ENCODE measurements at regions not wholly inside any gene's neighbourhood (a gene's known extent, or its start where the extent isn't known, plus 50 kb on each side); places are given as distances from the start of the nearest gene placed in this dataset.

GRCh38 chr4:108527723-108528122 lies 92.7 kb upstream of the RPL34 start:
- no peak overlapping the region for H3K9ac ChIP-seq
- H3K9me2 ChIP-seq (ENCODE audit: insufficient read depth), result no peaks in the 10 kb centered on the region
- in situ Hi-C loops (cut with MboI), result no loop called here
- no peaks in the 10 kb centered on the region for H4K20me1 ChIP-seq (ENCODE audit: insufficient read depth)
- H3K9me3 ChIP-seq (ENCODE audit: low read depth), result no peaks in the 10 kb centered on the region
- no peaks in the 10 kb centered on the region for H3K4me1 ChIP-seq (ENCODE audit: insufficient read depth)
- TF ChIP-seq EZH2 (IDR thresholded peaks at IDR 0.05; ENCODE audit: insufficient read depth, poor library complexity, severe bottlenecking), result no peak
- TF ChIP-seq EZH2phosphoT487 (IDR thresholded peaks at IDR 0.05; ENCODE audit: insufficient read depth, low read depth), result no peak
- no peak overlapping the region for H2AFZ ChIP-seq
- no peaks in the 10 kb centered on the region for H3F3A ChIP-seq (ENCODE audit: insufficient read depth)
- H3K27me3 ChIP-seq (replicated peaks; ENCODE audit: insufficient read depth), result peaks cover 9% of the 10 kb centered on the region; the same call in 1 of the 2 replicates
- H3K4me2 ChIP-seq (ENCODE audit: unreplicated experiment), result no peak overlapping the region
- no peaks in the 10 kb centered on the region for H3K36me3 ChIP-seq (ENCODE audit: low read depth)
- DNase-seq, result no peak
- 61 to 68% methylated on average over 2 of the region's 2 CpGs for WGBS, 2 experiments (ENCODE audit: low coverage in 1 of 2, low lambda C conversion rate in 2 of 2, missing lambda C conversion rate in 2 of 2)
- no peaks in the 10 kb centered on the region for H3K79me2 ChIP-seq (ENCODE audit: insufficient read depth)
- no peak overlapping the region for H3K27ac ChIP-seq
- H3K4me3 ChIP-seq, result no peak overlapping the region

- H3K9me2 ChIP-seq (ENCODE audit: insufficient read depth), result no peaks in the 10 kb centered on the region
- no peaks in the 10 kb centered on the region for H3K9me3 ChIP-seq (ENCODE audit: low read depth)
- H3K4me2 ChIP-seq (ENCODE audit: unreplicated experiment), result no peak overlapping the region
- H3K27ac ChIP-seq, result no peak overlapping the region
- H3K9ac ChIP-seq, result no peak overlapping the region
- no peak overlapping the region for H3K4me3 ChIP-seq
- no peaks in the 10 kb centered on the region for H4K20me1 ChIP-seq (ENCODE audit: insufficient read depth)
- TF ChIP-seq EZH2phosphoT487 (IDR thresholded peaks at IDR 0.05; ENCODE audit: insufficient read depth, low read depth) (no peak), EZH2 (IDR thresholded peaks at IDR 0.05; ENCODE audit: insufficient read depth, poor library complexity, severe bottlenecking) (no peak)
- no peak for DNase-seq
- H3K79me2 ChIP-seq (ENCODE audit: insufficient read depth), result no peaks in the 10 kb centered on the region
- no peaks in the 10 kb centered on the region for H3F3A ChIP-seq (ENCODE audit: insufficient read depth)
- in situ Hi-C loops (cut with MboI), result no loop called here
- peaks cover 6% of the 10 kb centered on the region for H3K27me3 ChIP-seq (replicated peaks; ENCODE audit: insufficient read depth)
- 34 to 63% methylated on average over 1 of the region's 1 CpG for WGBS, 2 experiments (ENCODE audit: low coverage in 1 of 2, low lambda C conversion rate in 2 of 2, missing lambda C conversion rate in 2 of 2)
- no peak overlapping the region for H2AFZ ChIP-seq
- no peaks in the 10 kb centered on the region for H3K36me3 ChIP-seq (ENCODE audit: low read depth)
- H3K4me1 ChIP-seq (ENCODE audit: insufficient read depth), result no peaks in the 10 kb centered on the region
These were observed 99.6 kb upstream of the RPL34 start for GRCh38 chr4:108520807-108521206.

GRCh38 chr4:108519911-108520601 lies 100.3 kb upstream of the RPL34 start:
- Histone ChIP-seq H3F3A (ENCODE audit: insufficient read depth) (no peaks in the 10 kb centered on the region), H3K27me3 (replicated peaks; ENCODE audit: insufficient read depth) (peaks cover 13% of the 10 kb centered on the region), H3K9me3 (ENCODE audit: low read depth) (no peaks in the 10 kb centered on the region), H3K9me2 (ENCODE audit: insufficient read depth) (no peaks in the 10 kb centered on the region), H2AFZ (no peak overlapping the region), H3K79me2 (ENCODE audit: insufficient read depth) (no peaks in the 10 kb centered on the region), H3K36me3 (ENCODE audit: low read depth) (no peaks in the 10 kb centered on the region), H4K20me1 (ENCODE audit: insufficient read depth) (no peaks in the 10 kb centered on the region), H3K27ac (no peak overlapping the region), H3K4me2 (ENCODE audit: unreplicated experiment) (no peak overlapping the region), H3K4me1 (ENCODE audit: insufficient read depth) (no peaks in the 10 kb centered on the region), H3K9ac (no peak overlapping the region), H3K4me3 (no peak overlapping the region)
- in situ Hi-C loops (cut with MboI), result no loop called here
- WGBS, 2 experiments (ENCODE audit: low coverage in 1 of 2, low lambda C conversion rate in 2 of 2, missing lambda C conversion rate in 2 of 2), result 38 to 39% methylated on average over 4 of the region's 4 CpGs
- TF ChIP-seq EZH2phosphoT487 (IDR thresholded peaks at IDR 0.05; ENCODE audit: insufficient read depth, low read depth) (no peak), EZH2 (IDR thresholded peaks at IDR 0.05; ENCODE audit: insufficient read depth, poor library complexity, severe bottlenecking) (no peak)
- DNase-seq, result no peak

GRCh38 chr4:108519208-108519833 lies 101.1 kb upstream of the RPL34 start:
- H3K79me2 ChIP-seq (ENCODE audit: insufficient read depth), result no peaks in the 10 kb centered on the region
- no peaks in the 10 kb centered on the region for H3K9me2 ChIP-seq (ENCODE audit: insufficient read depth)
- no peaks in the 10 kb centered on the region for H4K20me1 ChIP-seq (ENCODE audit: insufficient read depth)
- no peak for TF ChIP-seq EZH2phosphoT487 (IDR thresholded peaks at IDR 0.05; ENCODE audit: insufficient read depth, low read depth)
- no peak for TF ChIP-seq EZH2 (IDR thresholded peaks at IDR 0.05; ENCODE audit: insufficient read depth, poor library complexity, severe bottlenecking)
- H3K36me3 ChIP-seq (ENCODE audit: low read depth), result no peaks in the 10 kb centered on the region
- no peaks in the 10 kb centered on the region for H3K4me1 ChIP-seq (ENCODE audit: insufficient read depth)
- no peaks in the 10 kb centered on the region for H3F3A ChIP-seq (ENCODE audit: insufficient read depth)
- no peak overlapping the region for H3K27ac ChIP-seq
- DNase-seq, result no peak
- in situ Hi-C loops (cut with MboI), result no loop called here
- H2AFZ ChIP-seq, result no peak overlapping the region
- H3K4me2 ChIP-seq (ENCODE audit: unreplicated experiment), result no peak overlapping the region
- no peaks in the 10 kb centered on the region for H3K9me3 ChIP-seq (ENCODE audit: low read depth)
- H3K27me3 ChIP-seq (replicated peaks; ENCODE audit: insufficient read depth), result peaks cover 19% of the 10 kb centered on the region
- no peak overlapping the region for H3K4me3 ChIP-seq
- H3K9ac ChIP-seq, result no peak overlapping the region
